Natural killer cell (primary cell): ENCODE measurements at regions not wholly inside any gene's neighbourhood (a gene's known extent, or its start where the extent isn't known, plus 50 kb on each side); places are given as distances from the start of the nearest gene placed in this dataset.

Experiments
- ATAC-seq, 3 donors: fragments of 150-1000 bp in 2 of 3; fragments of 200-7000 bp in 1 of 3; cut with Tn5 transposase; 1 replicate in 1 of 3; 2 replicates in 2 of 3; pipeline ENCODE4 v1.10.0; 2021; ENCODE audit warnings: mild to moderate bottlenecking in 2 of 3, moderate library complexity in 2 of 3
- DNase-seq, 2 donors: peaks; one replicate each; pipeline versions ENCODE4 v3.0.0 to v3.0.0-alpha.2; 2013 to 2021; ENCODE audit warnings: mixed read lengths in 1 of 2
- H3K27ac ChIP-seq: one replicate; pipeline ENCODE4 v1.5.1; 2013; ENCODE audit warnings: mild to moderate bottlenecking, low read length
- H3K27me3 ChIP-seq: one replicate; pipeline ENCODE4 v1.6.1; 2013; ENCODE audit warnings: low read length; ENCODE audit not compliant: control insufficient read depth, insufficient read depth
- H3K36me3 ChIP-seq: one replicate; pipeline ENCODE4 v1.6.1; 2013; ENCODE audit warnings: low read length; ENCODE audit not compliant: control insufficient read depth, insufficient read depth
- H3K4me1 ChIP-seq: one replicate; pipeline ENCODE4 v1.6.1; 2013; ENCODE audit warnings: low read length; ENCODE audit not compliant: control insufficient read depth, insufficient read depth
- H3K4me3 ChIP-seq: one replicate; pipeline ENCODE4 v1.5.1; 2013; ENCODE audit warnings: low read length
- H3K9me3 ChIP-seq: one replicate; pipeline ENCODE4 v1.6.1; 2013; ENCODE audit warnings: low read length; ENCODE audit not compliant: control insufficient read depth, insufficient read depth
- H3K27ac Mint-ChIP-seq, 2 donors: one replicate each; pipeline ENCODE4 v1.8.0; 2022; ENCODE audit warnings: mild to moderate bottlenecking in 2 of 2, mixed read lengths in 2 of 2, moderate library complexity in 1 of 2
- H3K27me3 Mint-ChIP-seq, 2 donors: one replicate each; pipeline ENCODE4 v1.8.0; 2022; ENCODE audit warnings: low read depth in 2 of 2, mixed read lengths in 2 of 2
- H3K36me3 Mint-ChIP-seq: one replicate; pipeline ENCODE4 v1.8.0; 2022; ENCODE audit warnings: mixed read lengths
- H3K4me1 Mint-ChIP-seq, 2 donors: one replicate each; pipeline ENCODE4 v1.8.0; 2022; ENCODE audit warnings: mixed read lengths in 2 of 2
- H3K4me3 Mint-ChIP-seq: one replicate; pipeline ENCODE4 v1.8.0; 2022; ENCODE audit warnings: mild to moderate bottlenecking, moderate library complexity, mixed read lengths
- H3K9me3 Mint-ChIP-seq, 2 donors: one replicate each; pipeline ENCODE4 v1.8.0; 2022; ENCODE audit warnings: mixed read lengths in 2 of 2
- CTCF ChIP-seq: fragments of 200-600 bp; IDR thresholded peaks from one replicate; pipeline ENCODE4 v1.8.0; 2022; ENCODE audit warnings: antibody characterized with exemption
- WGBS: methylation state at CpG from one replicate; pipeline ENCODE4 v1.1.7; 2013; ENCODE audit warnings: missing lambda C conversion rate; ENCODE audit not compliant: insufficient coverage; 5-methylcytosine and 5-hydroxymethylcytosine counted together
- intact Hi-C: fragments of 100-400 bp; cut with micrococcal nuclease; formaldehyde crosslinking; loops from one replicate; pipeline ENCODE4 v1.14.2; 2022

- no peaks in the 10 kb centered on the region for H3K4me1 ChIP-seq
- H3K27ac ChIP-seq, result no peak overlapping the region
- H3K9me3 Mint-ChIP-seq, result no peaks in the 10 kb centered on the region
- intact Hi-C loops, result no loop called here
- H3K36me3 ChIP-seq, result no peaks in the 10 kb centered on the region
- H3K4me3 Mint-ChIP-seq, result no peak overlapping the region
- DNase-seq (no peak), ATAC-seq (no peak)
- H3K36me3 Mint-ChIP-seq, result no peaks in the 10 kb centered on the region
- H3K27ac Mint-ChIP-seq, result no peak overlapping the region
- no peak overlapping the region for H3K4me3 ChIP-seq
- H3K27me3 ChIP-seq, result no peaks in the 10 kb centered on the region
- WGBS, result 98% methylated on average over 3 of the region's 3 CpGs
- peaks cover 0 to 6% of the 10 kb centered on the region in 2 donors for H3K4me1 Mint-ChIP-seq
- TF ChIP-seq CTCF, result no peak
- H3K27me3 Mint-ChIP-seq, result peaks cover 0 to 3% of the 10 kb centered on the region in 2 donors
- no peaks in the 10 kb centered on the region for H3K9me3 ChIP-seq
Observed at GRCh38 chr13:105341256-105341655, 1194.2 kb downstream of the EFNB2 start.

DNA sequence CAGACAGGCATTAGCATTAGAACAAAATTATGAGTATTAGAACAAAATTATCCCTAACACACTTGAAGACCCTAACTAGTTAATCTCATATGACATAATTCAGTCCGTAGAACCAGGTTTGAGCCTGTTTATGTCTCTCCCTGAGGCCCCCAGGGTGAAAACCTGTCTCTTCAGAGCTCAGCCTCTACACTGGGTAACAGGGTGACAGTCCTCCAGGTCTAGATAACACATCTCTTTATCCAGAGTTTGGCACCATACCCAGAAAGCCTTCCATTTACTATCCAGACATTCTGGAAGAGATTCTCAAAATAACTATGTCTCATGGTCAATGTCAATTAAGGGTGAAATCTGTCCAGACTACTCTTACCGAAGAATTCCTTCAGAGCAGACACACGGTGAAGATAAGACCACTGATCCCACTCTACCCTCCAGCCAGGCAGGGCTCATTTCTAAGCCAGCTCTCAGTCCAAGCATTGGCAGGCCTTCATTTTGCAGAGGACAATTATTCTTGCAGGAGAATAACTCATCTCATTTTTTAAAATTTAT is 1195.3 kb downstream of the EFNB2 start:
- intact Hi-C loops, result no loop called here
- Mint-ChIP-seq H3K27ac (no peak overlapping the region), H3K4me1 (peaks cover 0 to 6% of the 10 kb centered on the region in 2 donors), H3K9me3 (no peaks in the 10 kb centered on the region), H3K4me3 (no peak overlapping the region), H3K27me3 (peaks cover 0 to 3% of the 10 kb centered on the region in 2 donors), H3K36me3 (no peaks in the 10 kb centered on the region)
- H3K27ac ChIP-seq, result no peak overlapping the region
- DNase-seq (no peak), ATAC-seq (no peak)
- no peak overlapping the region for H3K4me3 ChIP-seq
- no peaks in the 10 kb centered on the region for H3K27me3 ChIP-seq
- H3K36me3 ChIP-seq, result no peaks in the 10 kb centered on the region
- 90% methylated on average over 3 of the region's 3 CpGs for WGBS
- no peak for TF ChIP-seq CTCF
- no peaks in the 10 kb centered on the region for H3K9me3 ChIP-seq
- H3K4me1 ChIP-seq, result no peaks in the 10 kb centered on the region

GRCh38 chr13:105338773-105339172 is 1196.7 kb downstream of the EFNB2 start:
- no peak overlapping the region for H3K27ac ChIP-seq
- Mint-ChIP-seq H3K4me1 (peaks cover 0 to 6% of the 10 kb centered on the region in 2 donors), H3K4me3 (no peak overlapping the region), H3K27me3 (peaks cover 0 to 3% of the 10 kb centered on the region in 2 donors), H3K36me3 (no peaks in the 10 kb centered on the region), H3K27ac (no peak overlapping the region), H3K9me3 (peaks cover 0 to 3% of the 10 kb centered on the region in 2 donors)
- WGBS, result no CpG with 5 or more reads among the region's 2 CpGs
- no peaks in the 10 kb centered on the region for H3K9me3 ChIP-seq
- H3K36me3 ChIP-seq, result no peaks in the 10 kb centered on the region
- no peaks in the 10 kb centered on the region for H3K4me1 ChIP-seq
- no peak overlapping the region for H3K4me3 ChIP-seq
- ATAC-seq, result no peak
- intact Hi-C loops, result no loop called here
- no peaks in the 10 kb centered on the region for H3K27me3 ChIP-seq
- DNase-seq, result no peak
- TF ChIP-seq CTCF, result no peak

- Histone ChIP-seq H3K9me3 (no peaks in the 10 kb centered on the region), H3K4me3 (no peak overlapping the region), H3K4me1 (no peaks in the 10 kb centered on the region), H3K27me3 (no peaks in the 10 kb centered on the region), H3K36me3 (no peaks in the 10 kb centered on the region), H3K27ac (no peak overlapping the region)
- TF ChIP-seq CTCF, result no peak
- Mint-ChIP-seq H3K27me3 (peaks cover 0 to 3% of the 10 kb centered on the region in 2 donors), H3K4me1 (peaks cover 0 to 1% of the 10 kb centered on the region in 2 donors), H3K4me3 (no peak overlapping the region), H3K27ac (no peak overlapping the region), H3K36me3 (no peaks in the 10 kb centered on the region), H3K9me3 (peaks cover 0 to 3% of the 10 kb centered on the region in 2 donors)
- intact Hi-C loops, result no loop called here
- 85% methylated on average over 6 of the region's 6 CpGs for WGBS
- DNase-seq, result no peak
- no peak for ATAC-seq
Observed at GRCh38 chr13:105338006-105338405, 1197.5 kb downstream of the EFNB2 start.
